Neural progenitor cell (in vitro differentiated cells): ENCODE measurements at regions not wholly inside any gene's neighbourhood (a gene's known extent, or its start where the extent isn't known, plus 50 kb on each side); places are given as distances from the start of the nearest gene placed in this dataset.

Experiments used
- DNase-seq: peaks from one replicate; pipeline ENCODE4 v3.0.0-alpha.2; 2016; ENCODE audit warnings: low spot score
- H2AFZ ChIP-seq: fragments of 200-600 bp; sonication (generic); replicated peaks from 2 replicates; pipeline ENCODE4 v1.6.1; 2016; ENCODE audit warnings: antibody characterized with exemption
- H3F3A ChIP-seq: fragments of 200-600 bp; sonication (generic); 2 replicates; pipeline ENCODE4 v1.6.1; 2016; ENCODE audit warnings: antibody characterized with exemption, low read depth
- H3K27ac ChIP-seq: fragments of 200-600 bp; sonication (generic); 2 replicates; pipeline ENCODE4 v1.5.1; 2016; ENCODE audit warnings: mild to moderate bottlenecking
- H3K27me3 ChIP-seq: fragments of 200-600 bp; sonication (generic); 2 replicates; pipeline ENCODE4 v1.6.1; 2016; ENCODE audit warnings: mild to moderate bottlenecking, moderate library complexity
- H3K36me3 ChIP-seq: fragments of 200-600 bp; sonication (generic); 2 replicates; pipeline ENCODE4 v1.5.1; 2016
- H3K4me1 ChIP-seq: fragments of 200-600 bp; sonication (generic); 2 replicates; pipeline ENCODE4 v1.6.1; 2016; ENCODE audit warnings: mixed run types
- H3K4me2 ChIP-seq: fragments of 200-600 bp; sonication (generic); 2 replicates; pipeline ENCODE4 v1.6.1; 2016
- H3K4me3 ChIP-seq: fragments of 200-600 bp; sonication (generic); 2 replicates; pipeline ENCODE4 v1.5.1; 2016
- H3K79me2 ChIP-seq: fragments of 200-600 bp; sonication (generic); 2 replicates; pipeline ENCODE4 v1.6.1; 2016; ENCODE audit warnings: low read depth
- H3K9ac ChIP-seq: fragments of 200-600 bp; sonication (generic); 2 replicates; pipeline ENCODE4 v1.6.1; 2016
- H3K9me3 ChIP-seq: fragments of 200-600 bp; sonication (generic); 2 replicates; pipeline ENCODE4 v1.5.1; 2016; ENCODE audit warnings: low read depth
- H4K20me1 ChIP-seq: fragments of 200-600 bp; sonication (generic); 2 replicates; pipeline ENCODE4 v1.6.1; 2016; ENCODE audit warnings: low read depth
- H3K27ac Mint-ChIP-seq: 3 replicates; pipeline ENCODE4 v1.8.0; 2021; ENCODE audit warnings: mixed read lengths
- H3K27me3 Mint-ChIP-seq: 2 replicates; pipeline ENCODE4 v1.8.0; 2022; ENCODE audit warnings: low read depth, mild to moderate bottlenecking, inconsistent platforms, moderate library complexity, mixed read lengths; ENCODE audit not compliant: insufficient read depth
- H3K36me3 Mint-ChIP-seq: 3 replicates; pipeline ENCODE4 v1.8.0; 2021; ENCODE audit warnings: mixed read lengths
- H3K4me1 Mint-ChIP-seq: 3 replicates; pipeline ENCODE4 v1.8.0; 2021; ENCODE audit warnings: mixed read lengths
- H3K4me3 Mint-ChIP-seq: 3 replicates; pipeline ENCODE4 v1.8.0; 2021; ENCODE audit warnings: mild to moderate bottlenecking, moderate library complexity, mixed read lengths
- H3K9me3 Mint-ChIP-seq: 3 replicates; pipeline ENCODE4 v1.8.0; 2020; ENCODE audit warnings: mixed read lengths
- EZH2 ChIP-seq: fragments of 200-600 bp; sonication (generic); IDR thresholded peaks from 2 replicates; pipeline ENCODE4 v1.6.1; 2017; ENCODE audit warnings: antibody characterized with exemption, mild to moderate bottlenecking, moderate library complexity
- EZH2phosphoT487 ChIP-seq: fragments of 200-600 bp; sonication (generic); IDR thresholded peaks from 2 replicates; pipeline ENCODE4 v1.6.1; 2017; ENCODE audit warnings: antibody characterized with exemption
- TF ChIP-seq, protein P1 (sequence below): fragments of 200-600 bp; sonication (generic); IDR thresholded peaks from 2 replicates; pipeline ENCODE4 v1.5.1; 2017; ENCODE audit warnings: antibody characterized with exemption, mild to moderate bottlenecking

- TF ChIP-seq, protein P1, sequence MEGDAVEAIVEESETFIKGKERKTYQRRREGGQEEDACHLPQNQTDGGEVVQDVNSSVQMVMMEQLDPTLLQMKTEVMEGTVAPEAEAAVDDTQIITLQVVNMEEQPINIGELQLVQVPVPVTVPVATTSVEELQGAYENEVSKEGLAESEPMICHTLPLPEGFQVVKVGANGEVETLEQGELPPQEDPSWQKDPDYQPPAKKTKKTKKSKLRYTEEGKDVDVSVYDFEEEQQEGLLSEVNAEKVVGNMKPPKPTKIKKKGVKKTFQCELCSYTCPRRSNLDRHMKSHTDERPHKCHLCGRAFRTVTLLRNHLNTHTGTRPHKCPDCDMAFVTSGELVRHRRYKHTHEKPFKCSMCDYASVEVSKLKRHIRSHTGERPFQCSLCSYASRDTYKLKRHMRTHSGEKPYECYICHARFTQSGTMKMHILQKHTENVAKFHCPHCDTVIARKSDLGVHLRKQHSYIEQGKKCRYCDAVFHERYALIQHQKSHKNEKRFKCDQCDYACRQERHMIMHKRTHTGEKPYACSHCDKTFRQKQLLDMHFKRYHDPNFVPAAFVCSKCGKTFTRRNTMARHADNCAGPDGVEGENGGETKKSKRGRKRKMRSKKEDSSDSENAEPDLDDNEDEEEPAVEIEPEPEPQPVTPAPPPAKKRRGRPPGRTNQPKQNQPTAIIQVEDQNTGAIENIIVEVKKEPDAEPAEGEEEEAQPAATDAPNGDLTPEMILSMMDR, result no peak
- TF ChIP-seq EZH2, result no peak
- no peak for TF ChIP-seq EZH2phosphoT487
- H2AFZ ChIP-seq, result no peak overlapping the region
- no peaks in the 10 kb centered on the region for H3F3A ChIP-seq
- H3K36me3 Mint-ChIP-seq, result peaks cover 4% of the 10 kb centered on the region
- no peaks in the 10 kb centered on the region for H4K20me1 ChIP-seq
- no peaks in the 10 kb centered on the region for H3K79me2 ChIP-seq
- peaks cover 3% of the 10 kb centered on the region for H3K4me1 Mint-ChIP-seq
- no peak overlapping the region for H3K4me3 Mint-ChIP-seq
- H3K4me2 ChIP-seq, result no peak overlapping the region
- peaks cover 3% of the 10 kb centered on the region for H3K27me3 Mint-ChIP-seq
- no peak overlapping the region for H3K9ac ChIP-seq
- no peak overlapping the region for H3K4me3 ChIP-seq
- H3K9me3 Mint-ChIP-seq, result peaks cover 23% of the 10 kb centered on the region
- no peak overlapping the region for H3K27ac Mint-ChIP-seq
- H3K27ac ChIP-seq, result no peak overlapping the region
- H3K9me3 ChIP-seq, result no peaks in the 10 kb centered on the region
- H3K36me3 ChIP-seq, result no peaks in the 10 kb centered on the region
- DNase-seq, result no peak
- no peaks in the 10 kb centered on the region for H3K4me1 ChIP-seq
- H3K27me3 ChIP-seq, result no peaks in the 10 kb centered on the region
Measured at GRCh38 chr6:18545726-18546125, 158.6 kb downstream of the RNF144B start.

GRCh38 chr6:18550119-18550518 lies 163.0 kb downstream of the RNF144B start:
- Mint-ChIP-seq H3K4me3 (no peak overlapping the region), H3K36me3 (no peaks in the 10 kb centered on the region), H3K27me3 (peaks cover 2% of the 10 kb centered on the region), H3K27ac (no peak overlapping the region), H3K4me1 (no peaks in the 10 kb centered on the region), H3K9me3 (peaks cover 6% of the 10 kb centered on the region)
- Histone ChIP-seq H3K4me2 (no peak overlapping the region), H3K4me3 (no peak overlapping the region), H3F3A (no peaks in the 10 kb centered on the region), H3K27ac (no peak overlapping the region), H2AFZ (no peak overlapping the region), H3K27me3 (no peaks in the 10 kb centered on the region), H3K79me2 (no peaks in the 10 kb centered on the region), H3K9me3 (no peaks in the 10 kb centered on the region), H4K20me1 (no peaks in the 10 kb centered on the region), H3K9ac (no peak overlapping the region), H3K4me1 (no peaks in the 10 kb centered on the region), H3K36me3 (no peaks in the 10 kb centered on the region)
- TF ChIP-seq EZH2 (no peak), EZH2phosphoT487 (no peak)
- TF ChIP-seq, protein P1, result no peak
- no peak for DNase-seq

GRCh38 chr6:18551228-18551627 lies 164.1 kb downstream of the RNF144B start:
- H3K27me3 ChIP-seq, result no peaks in the 10 kb centered on the region
- no peak overlapping the region for H2AFZ ChIP-seq
- no peak for DNase-seq
- no peak overlapping the region for H3K4me3 Mint-ChIP-seq
- H3K27me3 Mint-ChIP-seq, result peaks cover 2% of the 10 kb centered on the region
- H3K9me3 ChIP-seq, result no peaks in the 10 kb centered on the region
- no peak overlapping the region for H3K9ac ChIP-seq
- H3K4me1 Mint-ChIP-seq, result no peaks in the 10 kb centered on the region
- no peaks in the 10 kb centered on the region for H3K4me1 ChIP-seq
- H3K27ac Mint-ChIP-seq, result no peak overlapping the region
- H3K36me3 Mint-ChIP-seq, result no peaks in the 10 kb centered on the region
- H3F3A ChIP-seq, result no peaks in the 10 kb centered on the region
- H3K4me3 ChIP-seq, result no peak overlapping the region
- H3K36me3 ChIP-seq, result no peaks in the 10 kb centered on the region
- peaks cover 4% of the 10 kb centered on the region for H3K9me3 Mint-ChIP-seq
- H4K20me1 ChIP-seq, result no peaks in the 10 kb centered on the region
- TF ChIP-seq EZH2phosphoT487, result no peak
- TF ChIP-seq, protein P1, result no peak
- TF ChIP-seq EZH2, result no peak
- no peak overlapping the region for H3K4me2 ChIP-seq
- H3K79me2 ChIP-seq, result no peaks in the 10 kb centered on the region
- H3K27ac ChIP-seq, result no peak overlapping the region

DNA sequence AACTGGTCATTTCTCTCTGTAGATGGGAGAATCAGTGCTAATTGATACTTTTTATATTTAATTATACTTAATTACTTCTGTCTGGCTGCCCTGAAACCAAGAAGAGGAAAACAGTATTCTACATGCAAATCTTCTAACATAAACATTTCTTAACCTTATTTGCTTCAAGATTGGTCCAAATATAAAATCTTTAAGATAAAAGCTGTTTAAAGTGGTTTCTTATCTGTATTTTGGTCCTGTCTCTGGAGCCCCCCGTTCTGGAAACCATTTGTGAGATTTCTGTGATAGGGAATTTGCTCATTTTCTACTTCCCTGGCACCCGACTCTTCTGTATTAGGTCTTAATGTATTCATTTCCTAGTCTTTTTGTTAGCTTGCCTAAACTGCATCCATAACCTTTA lies 168.6 kb downstream of the RNF144B start:
- Mint-ChIP-seq H3K36me3 (no peaks in the 10 kb centered on the region), H3K4me1 (no peaks in the 10 kb centered on the region), H3K27me3 (peaks cover 4% of the 10 kb centered on the region), H3K4me3 (no peak overlapping the region), H3K27ac (no peak overlapping the region), H3K9me3 (no peaks in the 10 kb centered on the region)
- H4K20me1 ChIP-seq, result no peaks in the 10 kb centered on the region
- no peaks in the 10 kb centered on the region for H3K27me3 ChIP-seq
- DNase-seq, result no peak
- H3K4me1 ChIP-seq, result no peaks in the 10 kb centered on the region
- no peak overlapping the region for H3K27ac ChIP-seq
- no peak overlapping the region for H3K4me3 ChIP-seq
- H3K4me2 ChIP-seq, result no peak overlapping the region
- no peak overlapping the region for H3K9ac ChIP-seq
- no peaks in the 10 kb centered on the region for H3K79me2 ChIP-seq
- no peaks in the 10 kb centered on the region for H3K36me3 ChIP-seq
- TF ChIP-seq EZH2phosphoT487, result no peak
- TF ChIP-seq, protein P1, result no peak
- TF ChIP-seq EZH2, result no peak
- H2AFZ ChIP-seq, result no peak overlapping the region
- H3K9me3 ChIP-seq, result no peaks in the 10 kb centered on the region
- H3F3A ChIP-seq, result no peaks in the 10 kb centered on the region
